HG03064 (cell line): ENCODE measurements at regions not wholly inside any gene's neighbourhood (a gene's known extent, or its start where the extent isn't known, plus 50 kb on each side); places are given as distances from the start of the nearest gene placed in this dataset.
A peak's percentile ranks its signal among the peaks of the same experiment; 100 is the strongest.

ENCODE experiments used
- ATAC-seq: cut with Tn5 transposase; IDR thresholded peaks from one replicate; pipeline ENCODE4 v1.9.1; 2021; ENCODE audit warnings: low read depth; ENCODE audit not compliant: unreplicated experiment

DNA sequence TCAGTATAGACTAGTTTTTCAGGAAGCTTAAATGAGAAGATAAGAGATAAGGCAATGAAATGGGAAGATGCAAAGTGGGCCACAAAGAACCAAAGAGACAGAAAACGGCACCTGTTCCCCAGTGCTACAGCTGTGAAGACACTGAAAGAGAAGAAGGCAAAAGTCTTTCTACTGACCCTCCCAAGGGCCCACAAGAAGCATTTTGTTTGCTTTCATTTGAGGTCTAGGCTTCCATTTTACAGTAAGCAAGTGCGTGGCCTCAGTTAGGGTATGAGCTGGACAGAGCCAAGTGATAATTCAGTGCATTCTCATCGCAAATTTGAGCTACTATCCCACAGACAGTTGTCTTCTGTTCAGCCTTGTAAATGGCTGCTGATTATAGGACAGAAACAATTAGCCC lies 53.4 kb upstream of the STK17B start:
- ATAC-seq, result no peak

DNA sequence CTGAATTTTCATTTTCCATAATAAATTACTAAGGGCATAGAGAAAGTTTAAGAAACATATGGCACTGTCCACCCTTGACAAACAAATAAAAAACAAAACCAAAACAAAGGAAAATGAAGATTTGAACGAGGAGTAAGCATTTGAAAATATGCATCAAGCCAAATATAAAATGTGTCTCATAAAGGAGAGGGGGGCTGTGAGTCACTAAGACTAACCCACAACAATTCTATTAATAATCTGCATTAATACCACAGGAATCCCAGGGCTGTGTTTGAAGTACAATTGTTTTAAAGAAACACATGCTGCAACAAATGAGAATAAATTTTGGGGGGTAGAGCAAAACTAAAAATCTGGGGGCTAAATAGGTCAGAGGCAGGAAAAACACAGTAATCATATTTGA lies 53.8 kb upstream of the STK17B start:
- no peak for ATAC-seq

DNA sequence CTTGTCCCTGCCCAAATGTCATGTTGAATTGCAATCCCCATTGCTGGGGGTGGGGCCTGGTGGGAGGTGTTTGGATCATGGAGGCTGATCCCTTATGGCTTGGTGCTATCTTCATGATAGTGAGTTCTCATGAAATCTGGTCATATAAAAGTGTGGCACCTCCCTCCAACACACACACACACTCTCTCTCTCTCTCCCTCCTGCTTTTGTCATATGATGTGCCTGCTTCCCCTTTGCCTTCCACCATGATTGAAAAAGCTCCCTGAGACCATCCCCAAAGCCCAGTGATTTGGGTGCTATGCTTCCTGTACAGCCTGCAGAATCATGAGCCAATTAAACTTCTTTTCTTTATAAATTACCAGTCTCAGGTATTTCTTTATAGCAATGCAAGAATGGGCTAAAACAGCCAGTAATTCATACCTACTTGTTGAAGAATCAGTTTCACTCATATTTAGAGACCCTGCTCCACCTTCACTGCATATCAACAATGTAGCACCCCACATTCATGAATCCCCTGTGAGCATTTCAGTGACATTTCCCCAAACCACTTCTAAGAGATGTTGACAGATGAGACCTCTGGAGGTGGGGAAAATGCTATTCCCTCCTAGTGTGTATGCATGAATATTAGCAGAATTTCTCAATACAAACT lies 54.8 kb upstream of the STK17B start:
- ATAC-seq, result no peak

DNA sequence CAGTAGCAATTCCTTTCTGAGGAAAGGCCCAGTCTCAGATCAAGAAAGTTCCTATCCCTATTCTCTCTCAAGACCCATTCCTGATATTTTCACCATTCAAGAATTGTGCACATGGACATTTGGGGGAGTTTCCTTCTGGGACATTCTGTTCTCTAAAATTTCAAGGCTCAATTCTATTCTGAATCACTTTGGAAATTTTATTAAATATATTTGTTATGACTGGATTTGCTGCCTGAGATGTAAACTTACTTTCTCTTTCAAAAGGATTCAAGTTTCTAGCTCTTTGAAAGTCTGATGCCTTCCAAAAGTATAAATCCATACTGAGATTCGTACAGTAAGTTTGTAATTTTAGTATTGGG lies 55.3 kb upstream of the STK17B start:
- no peak for ATAC-seq

DNA sequence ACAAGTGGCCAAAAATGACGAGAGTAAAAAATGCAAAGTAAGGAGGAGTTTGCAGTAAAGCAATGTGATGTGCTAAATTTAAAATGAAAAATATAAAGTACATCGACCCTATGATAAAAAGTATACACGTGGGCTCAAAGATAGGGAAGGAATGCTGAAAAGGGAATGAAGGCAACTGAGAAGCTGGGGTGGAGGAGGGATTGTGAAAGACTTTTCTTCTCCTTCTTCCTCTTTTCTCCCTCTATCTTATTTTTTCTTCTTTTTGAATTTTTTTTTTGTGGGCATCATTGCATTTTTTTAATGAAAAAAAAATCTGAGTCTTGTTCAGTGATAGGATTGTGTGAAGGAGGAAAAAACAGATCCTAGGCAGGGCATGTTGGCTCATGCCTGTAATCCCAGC lies 57.6 kb upstream of the STK17B start:
- no peak for ATAC-seq

DNA sequence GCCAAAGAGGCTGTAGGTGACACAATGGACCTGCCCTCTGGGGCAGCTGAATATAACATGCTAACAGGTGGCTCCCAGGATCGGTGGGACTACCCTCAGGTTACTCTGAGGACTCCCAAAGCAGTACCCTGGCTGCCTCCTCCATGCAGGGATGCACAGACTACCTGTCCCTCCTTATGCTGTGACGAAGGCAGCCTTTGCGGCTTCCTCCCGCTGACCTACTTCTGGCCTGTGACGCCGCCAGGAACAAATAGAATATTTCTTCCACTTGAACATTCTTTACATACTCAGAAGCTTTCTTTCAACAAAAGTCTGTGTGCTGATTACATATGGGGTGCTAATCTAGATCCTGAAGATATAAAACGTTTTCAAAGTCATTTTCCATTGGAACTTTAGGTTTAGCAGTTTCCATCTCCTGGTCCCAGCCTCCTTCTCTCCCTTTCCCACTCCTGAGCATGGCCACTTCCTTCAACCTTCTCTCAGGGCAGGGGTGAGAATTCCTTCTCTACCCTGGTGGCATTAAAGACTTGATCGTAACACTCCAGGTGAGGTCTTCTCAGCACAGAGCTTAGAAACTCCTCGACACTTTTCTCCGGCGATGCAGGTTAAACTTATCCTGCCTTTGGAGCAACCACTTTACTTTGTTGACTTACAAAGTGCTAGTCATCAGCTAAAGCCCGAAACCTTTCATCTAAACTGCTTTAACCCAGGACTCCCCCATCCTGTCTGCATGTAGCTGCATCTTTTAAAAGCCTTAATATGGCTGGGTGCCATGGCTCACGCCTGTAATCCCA lies 58.9 kb upstream of the STK17B start:
- ATAC-seq, result no peak

DNA sequence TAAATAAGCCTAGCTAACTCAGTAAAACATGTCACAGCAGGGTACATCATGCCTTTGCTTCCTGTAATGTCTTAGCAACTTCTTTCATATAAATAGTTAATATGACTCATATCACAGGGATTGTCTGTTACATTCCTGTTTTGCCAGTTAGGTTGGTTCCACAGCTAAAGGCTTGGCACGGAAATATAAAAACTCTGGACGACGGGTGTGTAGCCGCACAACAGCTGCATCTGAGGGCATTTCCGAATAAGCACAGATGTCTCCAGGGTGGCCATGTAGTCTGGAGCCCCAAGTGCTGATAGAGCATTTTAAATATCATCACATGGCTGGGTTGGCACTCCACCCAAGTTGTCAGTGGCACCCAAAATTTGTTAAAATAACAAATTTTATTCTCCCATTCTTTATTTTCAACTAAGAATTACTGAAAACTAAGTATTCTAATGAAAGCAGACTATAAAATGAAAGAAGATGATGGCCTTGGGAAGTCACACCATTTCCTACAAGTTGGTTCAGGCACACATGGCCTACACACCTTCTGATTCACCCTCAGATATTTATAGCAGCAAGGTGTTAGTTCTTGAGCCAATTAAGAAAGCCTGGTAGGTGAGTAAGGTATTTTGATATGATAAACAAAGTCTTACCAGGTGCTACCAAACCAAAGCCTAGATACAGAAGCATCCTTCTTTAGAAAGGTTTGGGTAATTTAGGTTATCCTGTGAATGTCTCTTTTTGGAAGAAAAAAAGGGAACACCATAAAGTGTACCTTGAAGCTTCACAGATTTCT lies 61.8 kb upstream of the STK17B start:
- ATAC-seq, result peak; percentile 10

DNA sequence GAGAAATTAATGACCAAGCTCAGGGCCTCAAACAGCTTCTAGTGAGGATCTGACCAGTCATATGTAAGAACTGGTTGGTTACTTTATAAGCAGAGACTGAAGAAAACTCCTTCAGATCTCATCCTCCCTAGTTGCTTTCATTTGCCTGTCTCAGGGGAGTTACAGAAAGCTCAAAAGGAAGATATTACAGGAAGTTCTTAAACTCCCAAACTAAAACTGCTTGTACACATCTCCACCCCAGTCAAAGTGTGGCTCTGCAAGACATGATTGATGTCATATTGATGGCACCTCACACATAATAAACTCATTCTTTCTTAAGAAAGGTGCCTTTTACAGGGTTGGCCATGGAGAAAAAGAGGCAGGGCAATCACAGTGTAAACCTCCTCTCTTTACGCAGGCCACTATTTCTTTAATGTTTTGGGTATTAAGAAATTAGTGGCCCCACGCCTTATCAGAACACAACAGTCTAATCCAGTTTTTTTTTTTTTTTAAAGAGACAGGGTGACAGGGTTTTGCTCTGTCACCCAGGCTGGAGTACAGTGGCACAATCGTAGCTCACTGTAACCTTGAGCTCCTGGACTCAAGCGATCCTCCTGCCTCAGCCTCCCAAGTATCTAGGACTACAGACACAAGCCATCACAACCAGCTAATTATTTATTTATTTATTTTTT lies 62.6 kb upstream of the STK17B start:
- ATAC-seq, result peak; percentile 78

DNA sequence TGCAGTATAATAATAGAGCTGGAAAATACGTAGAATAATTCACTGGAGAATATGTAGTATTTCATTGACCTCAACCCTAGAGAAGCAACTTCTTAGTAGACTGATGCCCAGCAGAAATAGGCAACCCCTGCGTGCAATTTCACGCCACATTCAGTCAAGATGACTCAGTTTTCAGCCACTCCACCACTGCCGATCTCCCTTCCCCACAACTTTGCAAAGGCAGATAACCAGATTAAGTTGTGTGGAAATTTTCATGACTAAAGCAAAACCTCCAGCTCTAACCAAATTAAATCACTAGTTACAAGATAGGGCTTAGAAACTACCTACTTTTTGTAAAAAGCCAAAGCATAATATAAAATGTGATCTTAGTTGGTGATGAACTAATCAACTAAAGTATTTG lies 63.3 kb upstream of the STK17B start:
- ATAC-seq, result no peak

DNA sequence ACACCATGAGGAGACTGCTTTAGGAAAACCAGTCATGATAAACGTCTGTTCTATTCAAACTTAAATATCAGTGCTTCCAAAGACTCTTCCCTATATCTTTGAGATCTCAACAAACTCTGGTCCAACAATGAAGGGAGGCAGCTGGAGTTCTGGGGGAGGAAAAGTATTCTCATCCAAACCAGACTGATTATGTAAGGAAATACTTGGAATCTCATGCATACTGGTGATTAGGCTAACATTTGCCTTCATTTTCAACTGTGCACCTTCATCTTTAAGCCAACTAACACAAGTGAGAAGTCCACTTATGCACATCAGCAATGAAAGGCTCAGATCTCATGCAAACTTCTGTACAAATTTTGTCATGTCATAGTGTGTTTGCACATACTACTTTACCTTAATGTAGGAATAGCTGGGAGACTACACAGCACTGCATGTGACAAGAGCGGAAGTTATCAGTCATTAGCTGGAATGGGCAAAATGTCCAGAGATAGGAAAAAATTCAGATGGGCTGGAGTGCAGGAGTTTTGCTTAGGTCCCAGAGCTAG lies 67.5 kb upstream of the STK17B start:
- no peak for ATAC-seq

DNA sequence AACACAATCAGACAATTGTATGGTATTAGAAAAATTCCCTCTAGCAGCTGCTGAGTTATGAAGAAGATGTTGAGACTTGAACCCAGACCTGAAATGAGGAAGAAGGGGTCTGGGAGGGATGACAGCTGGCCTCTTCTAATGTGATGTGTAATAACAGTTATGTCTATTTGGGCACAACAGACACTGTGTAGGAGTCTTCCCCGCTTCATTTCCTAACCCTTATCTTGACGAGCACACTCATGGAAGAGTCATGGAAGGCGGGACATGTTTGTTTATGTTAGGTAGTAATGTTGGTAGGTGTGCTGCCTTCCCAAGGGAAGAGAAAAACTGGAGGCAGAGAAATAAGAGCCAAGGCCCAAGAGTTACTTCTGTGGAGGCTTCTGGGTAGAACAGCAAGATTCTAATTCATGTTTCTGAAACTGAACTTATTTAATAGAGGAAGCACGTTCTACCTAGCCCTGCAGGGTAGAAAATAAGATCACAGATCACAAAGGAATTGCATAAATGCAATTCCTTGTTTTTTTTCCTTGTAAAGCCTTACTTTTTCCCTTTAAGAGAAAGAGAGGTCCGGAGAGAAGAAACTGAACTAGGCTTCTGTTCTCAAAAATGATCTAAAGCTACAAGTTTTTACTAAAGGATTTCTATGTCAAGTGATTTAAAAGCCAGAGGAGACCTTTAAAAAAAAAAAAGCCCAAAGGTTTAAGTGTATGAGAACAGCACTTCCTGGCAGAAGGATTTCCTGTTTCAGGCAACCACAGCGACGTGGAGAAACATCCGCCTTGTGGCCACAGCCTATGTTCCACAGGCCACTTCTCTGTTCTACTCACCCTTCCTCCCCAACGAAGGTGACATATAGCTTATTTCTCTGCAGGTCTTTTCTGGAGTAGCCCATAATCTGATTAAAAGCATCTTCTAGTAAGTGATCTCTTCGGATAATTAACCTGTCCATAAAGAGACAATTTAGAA lies 68.5 kb upstream of the STK17B start:
- ATAC-seq, result peak; percentile 73

DNA sequence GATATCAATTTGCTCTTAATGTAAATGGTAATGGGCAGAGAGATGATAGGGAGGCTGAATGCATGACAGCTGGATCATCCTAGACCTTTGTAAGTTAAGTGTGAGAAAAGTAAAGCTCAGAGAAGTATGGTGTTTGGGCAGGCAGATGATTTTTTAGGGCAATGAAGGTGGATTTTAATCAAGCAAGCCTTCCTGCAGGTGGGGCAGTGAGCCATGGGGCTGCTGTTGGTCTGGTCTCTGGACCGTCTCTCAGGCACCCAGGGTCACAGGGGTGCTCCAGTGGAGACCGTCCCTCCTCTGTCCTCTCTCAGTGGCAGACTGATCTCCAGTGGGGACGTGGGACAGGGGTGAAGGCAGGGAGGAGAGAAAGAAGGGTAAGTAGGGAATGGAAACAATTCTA lies 69.8 kb upstream of the STK17B start:
- ATAC-seq, result no peak

DNA sequence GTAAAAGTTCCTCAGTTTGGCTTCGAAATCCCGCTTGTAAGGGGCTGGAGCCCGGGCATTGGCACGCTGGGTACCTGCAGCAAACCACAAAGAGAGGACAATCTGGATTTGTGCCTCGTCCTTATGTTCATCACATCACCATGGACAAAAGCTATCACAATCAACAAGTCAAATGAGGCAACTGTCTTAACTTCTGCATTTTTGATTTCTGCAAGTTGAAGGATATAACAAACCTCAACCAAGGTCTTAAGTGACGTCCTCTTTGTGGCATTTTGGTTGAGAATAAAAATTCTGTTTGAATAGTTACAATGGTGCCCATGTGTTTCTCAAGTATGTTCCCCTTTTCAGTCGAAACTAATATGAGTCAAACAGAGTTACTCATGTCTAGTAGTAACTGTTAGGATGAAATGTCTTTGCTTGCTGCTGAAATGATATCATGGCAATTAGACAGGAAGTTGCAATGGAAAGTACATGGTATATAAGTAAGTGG lies 70.8 kb upstream of the STK17B start:
- ATAC-seq, result peak; percentile 83

DNA sequence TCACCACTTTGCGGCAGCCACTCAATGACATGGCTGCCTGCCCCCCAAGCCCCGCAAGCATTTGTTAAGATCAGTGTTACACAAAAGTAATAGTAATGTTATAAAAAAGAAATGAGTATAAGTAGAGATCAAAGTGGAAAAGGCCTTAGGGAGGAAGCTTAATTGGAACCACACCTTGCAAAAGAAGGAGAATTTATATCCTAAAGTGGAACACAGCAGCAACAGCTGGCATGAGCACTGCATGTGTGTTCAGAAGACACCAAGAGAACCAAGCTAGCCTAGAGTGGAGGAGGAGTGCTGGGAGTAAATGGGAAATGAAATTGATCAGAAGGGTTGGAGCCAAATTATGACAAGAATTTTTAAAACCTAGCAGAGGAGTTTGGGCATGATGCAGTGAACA lies 73.1 kb upstream of the STK17B start:
- no peak for ATAC-seq

DNA sequence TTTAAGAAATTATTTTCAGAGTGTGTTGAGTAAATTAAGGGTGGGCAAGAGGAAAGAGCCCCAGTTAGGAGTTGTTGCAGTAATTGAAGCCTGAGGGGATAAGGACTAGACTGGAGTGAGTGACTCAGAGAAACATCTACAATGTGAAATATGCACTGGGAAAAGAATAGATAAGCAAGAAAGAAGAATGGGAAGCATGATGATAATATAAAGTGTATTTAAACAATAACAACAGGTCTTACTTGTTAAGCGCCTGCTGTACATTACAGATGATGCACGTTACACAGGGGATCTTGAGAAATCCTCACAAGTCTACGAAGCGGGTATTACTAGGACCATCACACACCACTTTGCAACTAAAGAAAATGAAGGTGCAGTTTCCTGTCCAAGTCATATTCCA lies 73.6 kb upstream of the STK17B start:
- no peak for ATAC-seq

DNA sequence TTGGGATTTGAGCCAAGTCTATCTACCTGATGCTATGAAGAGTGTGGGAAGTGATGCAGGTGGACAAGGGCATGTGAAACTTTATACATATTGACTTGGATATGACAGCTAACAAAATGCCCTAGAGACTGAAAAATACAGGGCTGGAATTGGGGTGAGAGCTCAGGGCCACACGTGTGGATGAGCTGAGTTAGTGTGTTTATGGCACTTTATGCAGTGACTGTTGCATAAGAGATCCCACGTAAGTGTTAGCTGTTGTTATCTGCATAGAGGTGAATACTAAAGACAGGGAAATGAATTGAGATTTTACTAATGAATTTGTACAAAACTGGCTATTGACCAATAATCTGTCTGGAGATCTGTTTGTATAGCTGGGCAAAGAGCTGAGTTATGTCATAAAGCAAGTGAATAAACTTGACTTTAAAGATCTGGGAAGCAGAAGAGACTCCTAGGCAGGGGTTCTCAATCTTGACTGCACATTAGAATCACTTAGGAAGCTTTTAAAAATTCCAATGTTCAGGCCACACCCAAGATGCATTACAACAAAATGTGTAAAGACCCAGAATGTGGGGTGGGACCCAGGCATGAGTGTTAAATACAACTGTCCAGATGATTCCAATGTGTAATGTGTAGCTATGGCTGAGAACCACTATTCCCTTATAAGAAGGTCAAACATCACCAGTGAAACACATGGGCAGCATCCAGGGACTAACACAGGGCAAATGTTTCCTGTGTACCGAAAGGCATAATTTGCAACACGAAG lies 74.2 kb upstream of the STK17B start:
- ATAC-seq, result no peak

DNA sequence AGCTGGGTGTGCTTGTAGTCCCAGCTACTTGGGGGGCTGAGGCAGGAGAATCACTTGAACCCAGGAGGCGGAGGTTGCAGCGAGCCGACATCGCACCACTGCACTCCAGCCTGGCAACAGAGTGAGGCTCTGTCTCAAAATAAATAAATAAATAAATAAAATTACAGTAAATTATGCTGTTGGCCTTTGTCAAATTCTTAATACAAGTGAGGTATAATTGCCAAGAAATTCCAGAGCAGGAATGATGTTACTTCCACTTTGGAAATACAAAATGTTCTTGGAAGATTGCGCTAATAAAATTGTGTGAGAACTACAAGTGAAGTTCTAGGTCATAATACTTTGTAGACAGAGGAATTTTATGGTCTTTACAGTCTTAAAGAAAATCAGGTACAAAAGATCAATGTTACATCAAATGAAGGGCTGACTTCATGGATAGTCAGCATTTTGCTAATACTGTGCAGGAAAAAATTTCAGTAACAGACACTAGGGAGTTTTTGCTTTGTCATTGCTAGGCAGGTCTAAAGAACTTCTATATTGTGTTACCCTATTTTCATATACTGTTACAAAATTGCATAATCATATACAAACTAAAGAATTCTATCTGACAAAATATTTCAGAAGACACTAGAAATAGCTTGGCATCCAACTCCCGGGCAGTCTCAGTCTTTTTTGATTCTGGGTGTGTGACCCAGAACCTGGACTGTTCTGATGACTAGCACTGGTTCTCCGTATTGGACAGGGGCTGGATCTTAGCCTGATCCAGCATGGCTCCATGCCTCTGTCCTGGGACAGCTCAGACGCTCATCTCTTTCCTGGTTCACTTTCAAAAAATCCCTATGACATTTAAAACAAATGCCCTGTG lies 76.0 kb upstream of the STK17B start:
- ATAC-seq, result no peak

DNA sequence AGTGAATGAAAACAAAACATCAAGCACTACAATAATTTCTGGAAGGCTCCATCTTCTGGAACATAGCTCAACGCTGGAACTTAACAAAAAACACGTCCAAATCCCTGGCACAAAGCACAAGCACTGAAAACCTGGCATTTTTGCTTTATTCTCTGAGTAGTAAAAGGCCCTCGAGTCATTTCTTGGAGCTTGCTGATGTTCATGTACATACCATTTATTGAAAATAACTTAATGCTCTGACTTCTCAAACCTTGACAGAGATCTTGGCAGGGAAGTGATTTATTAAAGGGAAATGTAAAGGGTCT lies 76.5 kb upstream of the STK17B start:
- ATAC-seq, result no peak
